Lung (tissue), 11 donors: ENCODE measurements at regions not wholly inside any gene's neighbourhood (a gene's known extent, or its start where the extent isn't known, plus 50 kb on each side); places are given as distances from the start of the nearest gene placed in this dataset.
"Not testable (repeated sequence)": the region's sequence is repeated elsewhere in the genome, so short reads cannot be mapped to it uniquely, and the experiment has no call there.

Experiments
- ATAC-seq: fragments of 200-7000 bp; cut with Tn5 transposase; one replicate; pipeline ENCODE4 v1.9.1; 2020; ENCODE audit warnings: moderate number of reproducible peaks; ENCODE audit not compliant: insufficient read depth, low FRiP score
- DNase-seq, 3 donors: peaks; one replicate each; pipeline ENCODE4 v3.0.0-alpha.2; 2013 to 2017
- H3K27ac ChIP-seq, 2 donors: one replicate each; pipeline ENCODE4 v1.5.1; 2013; ENCODE audit warnings: mild to moderate bottlenecking in 2 of 2, moderate library complexity in 2 of 2, control low read depth in 1 of 2, inconsistent platforms in 1 of 2, low read depth in 1 of 2, low read length in 1 of 2
- H3K27me3 ChIP-seq, 3 donors: one replicate each; pipeline ENCODE4 v1.5.1; 2013; ENCODE audit warnings: low read length in 2 of 3; ENCODE audit not compliant: control insufficient read depth in 3 of 3, insufficient read depth in 3 of 3
- H3K36me3 ChIP-seq, 4 donors: one replicate each; pipeline ENCODE4 v1.5.1; 2013; ENCODE audit warnings: low read length in 4 of 4, mild to moderate bottlenecking in 1 of 4, moderate library complexity in 1 of 4; ENCODE audit not compliant: control insufficient read depth in 4 of 4, insufficient read depth in 4 of 4
- H3K4me1 ChIP-seq, 5 donors: one replicate each; pipeline ENCODE4 v1.5.1; 2013; ENCODE audit warnings: low read length in 5 of 5, mild to moderate bottlenecking in 2 of 5, moderate library complexity in 1 of 5; ENCODE audit not compliant: control insufficient read depth in 5 of 5, insufficient read depth in 5 of 5
- H3K4me3 ChIP-seq: one replicate; pipeline ENCODE4 v1.5.1; 2013; ENCODE audit warnings: mild to moderate bottlenecking, control low read depth, moderate library complexity
- H3K9ac ChIP-seq, 2 donors: one replicate each; pipeline ENCODE4 v1.5.1; 2013; ENCODE audit warnings: low read length in 2 of 2, control low read depth in 1 of 2; ENCODE audit not compliant: insufficient read depth in 1 of 2
- H3K9me3 ChIP-seq, 4 donors: one replicate each; pipeline ENCODE4 v1.5.1; 2013; ENCODE audit warnings: low read length in 3 of 4, mild to moderate bottlenecking in 1 of 4, moderate library complexity in 1 of 4; ENCODE audit not compliant: control insufficient read depth in 4 of 4, insufficient read depth in 3 of 4
- CTCF ChIP-seq: IDR thresholded peaks from 2 replicates; pipeline ENCODE4 v1.5.1; 2012; ENCODE audit warnings: mild to moderate bottlenecking; ENCODE audit errors: control extremely low read depth, extremely low read depth
- WGBS, 2 donors: extraction: QIAGEN DNeasy Blood & Tissue Kit; methylation state at CpG; one replicate each; pipeline ENCODE4 v1.1.7; 2013; 5-methylcytosine and 5-hydroxymethylcytosine counted together
- donor health status: control.
- donor health status: control.
- donor health status: Bipolar disorder and iron deficiency.
- donor health status: healthy.
- donor health status: DM: yes; HTN: yes; CAD: no.

- WGBS, 2 donors, result 72 to 87% methylated on average over 2 of the region's 2 CpGs
- Histone ChIP-seq H3K4me3 (no peak overlapping the region), H3K9ac (no peak overlapping the region), H3K4me1 (no peaks in the 10 kb centered on the region), H3K27me3 (no peaks in the 10 kb centered on the region), H3K9me3 (no peaks in the 10 kb centered on the region), H3K36me3 (no peaks in the 10 kb centered on the region), H3K27ac (no peak overlapping the region)
- TF ChIP-seq CTCF, result no peak
- ATAC-seq (no peak), DNase-seq (no peak)
Observed at GRCh38 chr1:100806601-100807000, 87.1 kb downstream of the VCAM1 start.

DNA sequence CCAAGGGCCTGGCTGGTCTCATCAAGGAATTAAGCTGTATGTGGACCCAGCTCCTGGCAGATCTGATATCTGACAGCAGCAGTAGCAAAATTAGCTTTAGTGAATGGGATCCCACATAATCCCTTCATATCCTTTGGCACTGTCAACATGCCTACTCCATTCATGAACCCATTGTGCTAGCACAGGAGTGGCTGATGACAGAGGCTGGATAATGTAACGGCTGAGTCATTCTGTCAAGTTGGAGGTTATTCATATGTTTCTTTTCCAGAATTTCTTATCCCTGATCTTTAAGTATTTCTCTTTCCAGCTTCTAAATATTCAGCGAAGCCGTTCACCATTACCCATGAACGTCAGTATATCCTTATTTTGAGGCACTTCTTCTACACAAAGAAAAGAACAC lies 84.3 kb downstream of the EXTL2 start:
- 96 to 98% methylated on average over 4 of the region's 4 CpGs for WGBS, 2 donors
- DNase-seq, result no peak
- H3K9me3 ChIP-seq, result no peaks in the 10 kb centered on the region

GRCh38 chr1:100811808-100812207 lies 82.8 kb downstream of the EXTL2 start:
- DNase-seq (no peak), ATAC-seq (no peak)
- Histone ChIP-seq H3K27ac (no peak overlapping the region), H3K4me1 (no peaks in the 10 kb centered on the region), H3K27me3 (no peaks in the 10 kb centered on the region), H3K9ac (no peak overlapping the region), H3K4me3 (no peak overlapping the region), H3K36me3 (no peaks in the 10 kb centered on the region), H3K9me3 (no peaks in the 10 kb centered on the region)
- no peak for TF ChIP-seq CTCF
- WGBS, 2 donors, result 92 to 93% methylated on average over 1 of the region's 1 CpG

More for the DNA sequence above, 84.3 kb downstream of the EXTL2 start:
- Histone ChIP-seq H3K27ac (no peak overlapping the region), H3K4me1 (no peaks in the 10 kb centered on the region), H3K4me3 (no peak overlapping the region), H3K27me3 (no peaks in the 10 kb centered on the region), H3K9ac (no peak overlapping the region), H3K36me3 (no peaks in the 10 kb centered on the region)
- no peak for TF ChIP-seq CTCF
- no peak for ATAC-seq

DNA sequence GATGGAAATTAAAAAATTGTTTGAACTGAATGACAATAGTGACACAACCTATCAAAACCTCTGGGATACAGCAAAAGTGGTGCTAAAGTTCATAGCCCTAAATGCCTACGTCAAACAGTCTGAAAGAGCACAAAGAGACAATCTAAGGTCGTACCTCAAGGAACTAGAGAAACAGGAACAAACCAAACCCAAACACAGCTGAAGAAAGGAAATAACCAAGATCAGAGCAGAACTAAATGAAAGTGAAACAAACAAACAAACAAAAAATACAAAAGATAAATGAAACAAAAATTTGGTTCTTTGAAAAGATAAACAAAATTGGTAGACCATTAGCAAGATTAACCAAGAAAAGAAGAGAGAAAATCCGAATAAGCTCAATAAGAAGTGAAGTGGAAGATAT lies 79.7 kb downstream of the EXTL2 start:
- not testable (repeated sequence) for H3K9me3 ChIP-seq, H3K27ac ChIP-seq, H3K27me3 ChIP-seq, H3K4me1 ChIP-seq, H3K4me3 ChIP-seq, H3K36me3 ChIP-seq, H3K9ac ChIP-seq, DNase-seq, ATAC-seq
- WGBS, 2 donors, result 55 to 60% methylated on average over 3 of the region's 3 CpGs
